HuH-7 (cell line): ENCODE measurements at regions not wholly inside any gene's neighbourhood (a gene's known extent, or its start where the extent isn't known, plus 50 kb on each side); places are given as distances from the start of the nearest gene placed in this dataset.

ENCODE experiments used
- DNase-seq: peaks from one replicate; pipeline ENCODE4 v3.0.0; 2011; ENCODE audit warnings: low spot score

GRCh38 chr11:69393178-69393832 is 88.2 kb upstream of the LINC01488 start:
- no peak for DNase-seq

- no peak for DNase-seq
These were observed 87.6 kb upstream of the LINC01488 start for GRCh38 chr11:69393865-69394233.

- no peak for DNase-seq
These were observed 87.1 kb upstream of the LINC01488 start for GRCh38 chr11:69394234-69394868.

GRCh38 chr11:69394869-69395246 is 86.6 kb upstream of the LINC01488 start:
- DNase-seq, result no peak

GRCh38 chr11:69395287-69395686 is 86.2 kb upstream of the LINC01488 start:
- DNase-seq, result no peak

- DNase-seq, result no peak
These were observed 85.2 kb upstream of the LINC01488 start for GRCh38 chr11:69396051-69396947.

GRCh38 chr11:69396948-69397307 is 84.5 kb upstream of the LINC01488 start:
- no peak for DNase-seq

- no peak for DNase-seq
These were observed 83.7 kb upstream of the LINC01488 start for GRCh38 chr11:69397732-69398131.

GRCh38 chr11:69398529-69399492 is 82.7 kb upstream of the LINC01488 start:
- DNase-seq, result no peak

GRCh38 chr11:69400140-69400539 is 81.3 kb upstream of the LINC01488 start:
- DNase-seq, result no peak

- no peak for DNase-seq
These were observed 80.5 kb upstream of the LINC01488 start for GRCh38 chr11:69400771-69401590.

- DNase-seq, result no peak
These were observed 79.7 kb upstream of the LINC01488 start for GRCh38 chr11:69401715-69402114.

GRCh38 chr11:69402251-69402887 is 79.1 kb upstream of the LINC01488 start:
- DNase-seq, result no peak

- no peak for DNase-seq
These were observed 77.8 kb upstream of the LINC01488 start for GRCh38 chr11:69403556-69404215.

GRCh38 chr11:69406060-69406459 is 75.4 kb upstream of the LINC01488 start:
- DNase-seq, result no peak

GRCh38 chr11:69409812-69410645 is 71.4 kb upstream of the LINC01488 start:
- DNase-seq, result no peak

GRCh38 chr11:69411257-69411924 is 70.1 kb upstream of the LINC01488 start:
- no peak for DNase-seq

- DNase-seq, result no peak
These were observed 68.3 kb upstream of the LINC01488 start for GRCh38 chr11:69413015-69413801.
